ENCODE measurements at regions not wholly inside any gene's neighbourhood (a gene's known extent, or its start where the extent isn't known, plus 50 kb on each side); places are given as distances from the start of the nearest gene placed in this dataset.
"Not testable (repeated sequence)": the region's sequence is repeated elsewhere in the genome, so short reads cannot be mapped to it uniquely, and the experiment has no call there.

DNA sequence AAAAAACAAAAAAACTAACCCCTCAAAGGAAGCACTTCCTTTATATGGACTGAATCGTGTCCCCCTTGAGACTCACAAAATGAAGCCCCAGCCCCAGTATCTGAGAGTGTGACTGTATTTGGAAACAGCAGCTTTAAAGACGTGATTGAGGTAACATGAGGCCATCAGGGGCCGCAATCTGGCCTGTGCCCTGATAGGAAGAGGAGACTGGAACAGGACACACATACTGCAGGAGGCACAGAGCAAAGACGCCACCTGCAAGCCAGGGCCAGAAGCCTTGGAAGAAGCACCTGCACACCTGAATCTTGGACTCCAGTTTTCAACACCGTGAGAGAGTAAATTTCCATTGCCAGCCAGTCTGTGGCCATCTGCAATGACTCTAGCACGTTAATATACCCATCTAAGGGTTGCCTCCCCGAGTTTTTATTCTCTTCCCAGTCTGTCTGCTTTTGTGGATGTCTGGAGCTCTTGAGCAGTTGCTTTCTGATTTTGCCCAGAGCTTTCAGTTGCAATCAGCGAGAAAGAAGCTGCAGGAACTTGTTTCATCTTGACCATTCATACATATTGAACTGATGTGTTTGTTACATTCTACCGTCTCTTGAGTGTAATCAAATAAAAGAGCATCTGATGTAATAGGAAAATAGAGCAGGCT lies 775.8 kb upstream of the TPTE start:
- not testable (repeated sequence) for DNase-seq (ENCODE audit: low read depth)

DNA sequence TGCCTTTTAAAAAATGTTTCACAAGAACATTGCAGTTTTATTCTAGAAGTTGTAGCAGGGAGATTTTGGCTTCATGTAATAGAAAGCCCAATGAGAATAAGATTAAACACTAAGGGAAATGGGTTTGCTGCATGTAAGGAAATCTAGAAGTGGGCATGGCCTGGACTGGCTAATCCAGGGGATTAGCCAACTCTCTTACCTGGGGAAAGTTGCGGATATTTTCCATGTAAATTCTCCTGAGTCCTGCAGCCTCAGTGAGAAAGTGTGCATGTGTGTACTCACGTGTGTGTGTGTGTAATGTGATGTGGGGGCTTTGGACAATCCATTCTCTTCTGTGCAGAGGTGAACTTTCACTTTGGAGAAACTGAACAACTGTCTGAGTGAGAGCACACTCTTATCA lies 775.1 kb upstream of the TPTE start:
- not testable (repeated sequence) for DNase-seq (ENCODE audit: low read depth)

DNA sequence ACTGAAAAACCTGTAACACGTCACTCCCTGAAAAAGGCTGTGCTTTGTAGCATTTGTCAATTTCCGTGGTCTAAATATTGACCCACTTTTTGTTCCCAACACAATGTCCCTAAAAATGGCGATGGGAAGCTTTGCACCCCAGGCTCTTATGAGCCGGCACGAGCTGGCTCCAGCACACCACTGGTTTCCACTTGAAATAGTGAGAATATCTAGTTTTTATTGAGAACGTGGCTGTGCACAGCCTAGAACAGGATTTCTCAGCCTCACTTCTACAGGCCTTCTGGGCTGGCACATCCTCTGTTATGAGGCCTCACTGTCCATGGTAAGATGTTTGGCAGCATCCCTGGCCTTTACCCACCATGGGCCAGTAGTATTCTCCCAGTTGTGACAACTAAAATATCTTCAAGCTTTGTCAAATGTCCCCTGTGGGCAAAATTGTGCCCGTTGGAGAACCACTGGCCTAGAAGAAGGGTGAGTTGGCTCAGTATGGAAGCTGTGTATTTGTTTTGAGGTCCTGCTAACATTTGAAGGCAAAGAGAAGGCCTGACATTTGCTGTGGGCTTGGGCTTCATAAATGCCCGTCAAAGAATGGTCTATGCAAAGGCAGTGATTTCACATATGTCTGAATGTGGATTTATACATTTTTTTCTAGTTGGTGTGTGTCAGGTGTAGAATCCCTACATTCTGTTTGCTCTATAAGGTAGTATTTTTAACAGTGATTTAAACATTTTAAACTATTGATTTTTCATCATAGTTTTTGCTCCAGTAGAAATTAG lies 774.4 kb upstream of the TPTE start:
- DNase-seq (ENCODE audit: low read depth) = not testable (repeated sequence)

DNA sequence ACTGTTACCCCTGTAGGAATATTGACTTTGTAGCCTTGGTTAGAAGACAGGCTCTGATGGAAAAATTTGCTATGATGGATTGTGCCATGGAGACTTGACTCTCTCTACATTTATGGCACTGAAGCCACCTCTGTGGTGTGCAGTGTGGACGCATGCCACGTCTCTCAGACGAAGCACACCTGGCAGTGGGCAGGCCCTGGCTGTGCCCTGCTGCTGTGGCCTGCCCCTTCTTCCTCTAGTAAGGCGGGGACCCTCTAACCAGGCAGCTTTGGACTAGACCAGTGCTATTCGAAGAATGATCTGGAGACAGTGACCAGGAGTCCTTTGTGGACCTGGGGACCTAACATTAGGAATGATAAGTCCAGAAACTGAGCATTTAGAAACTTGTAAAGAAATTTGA lies 773.5 kb upstream of the TPTE start:
- not testable (repeated sequence) for DNase-seq (ENCODE audit: low read depth)

DNA sequence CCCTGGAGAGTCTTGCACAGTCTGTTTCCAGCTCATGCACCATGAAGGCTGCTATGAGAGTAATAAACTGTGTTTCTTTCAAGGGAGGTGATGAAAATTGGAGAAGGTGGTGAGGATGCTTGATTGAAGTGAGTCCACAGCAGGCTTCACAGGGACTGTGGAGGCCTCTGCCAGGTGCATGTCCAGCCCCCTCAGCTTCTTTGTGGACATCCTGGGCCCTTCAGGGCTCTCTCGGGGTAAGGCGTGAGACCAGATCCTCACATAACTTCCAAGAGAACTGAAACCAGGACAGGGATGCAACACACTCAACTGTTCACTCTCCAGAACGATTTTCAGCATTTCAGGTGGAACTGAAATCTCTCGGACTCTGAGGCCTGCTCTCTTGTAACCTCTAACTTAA lies 772.9 kb upstream of the TPTE start:
- DNase-seq (ENCODE audit: low read depth) = not testable (repeated sequence)

DNA sequence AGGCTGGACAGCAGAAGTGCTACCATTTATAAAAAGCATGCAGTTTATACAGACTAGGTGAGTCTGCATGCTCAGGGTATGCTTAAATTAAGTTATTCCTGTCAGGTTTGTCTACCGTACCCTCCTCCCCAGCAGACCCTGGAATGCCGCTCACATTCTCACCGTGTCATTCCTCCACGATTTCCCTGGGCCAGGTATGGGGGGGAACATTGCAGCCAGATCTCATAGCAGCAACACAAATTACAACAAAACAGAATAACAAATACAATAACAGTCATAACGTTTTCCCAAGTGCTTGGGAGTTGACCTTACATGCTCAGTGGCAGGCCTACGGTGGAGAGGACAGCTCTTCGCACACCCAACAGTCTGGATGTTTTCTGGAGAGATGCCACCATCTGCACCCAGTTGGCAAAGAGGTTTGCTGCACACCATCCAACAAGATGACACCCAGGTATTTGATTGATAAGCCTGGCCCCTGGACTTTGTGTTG lies 771.6 kb upstream of the TPTE start:
- not testable (repeated sequence) for DNase-seq (ENCODE audit: low read depth)

DNA sequence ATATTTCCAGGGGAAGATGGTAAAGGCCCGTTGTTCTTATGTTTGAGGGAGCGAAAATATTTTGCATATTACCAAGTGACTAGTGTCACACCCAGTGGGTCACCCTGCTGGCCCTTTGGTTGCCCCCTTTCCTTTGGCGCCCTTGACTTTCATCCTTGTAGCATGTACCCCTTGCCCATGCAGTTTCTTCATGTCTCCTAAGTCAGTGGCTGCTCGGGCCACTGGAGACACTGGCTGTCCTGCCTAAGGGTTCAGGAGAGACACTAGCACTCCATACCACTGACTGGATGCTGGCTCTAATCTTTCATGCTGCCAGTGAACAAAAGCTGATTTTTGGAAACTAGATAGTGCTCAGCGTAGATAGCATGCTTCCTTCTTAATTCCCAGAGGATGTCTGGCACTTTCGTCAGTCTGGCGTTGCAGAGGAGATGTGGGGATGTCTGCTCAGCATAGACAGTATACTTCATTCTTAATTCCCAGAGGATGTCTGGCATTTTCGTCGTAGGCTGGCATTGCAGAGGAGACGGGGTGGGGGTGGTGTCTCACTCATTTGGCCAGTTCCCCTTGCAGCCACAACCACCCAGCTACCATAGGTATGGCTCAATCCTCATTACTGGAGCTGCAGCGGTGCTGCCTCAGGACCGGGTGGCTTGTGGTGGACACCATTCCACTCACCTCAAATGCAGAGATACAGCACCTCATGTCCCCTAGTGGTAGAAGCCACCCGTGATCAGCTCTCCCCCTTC lies 770.9 kb upstream of the TPTE start:
- no peak for DNase-seq (ENCODE audit: low read depth)

DNA sequence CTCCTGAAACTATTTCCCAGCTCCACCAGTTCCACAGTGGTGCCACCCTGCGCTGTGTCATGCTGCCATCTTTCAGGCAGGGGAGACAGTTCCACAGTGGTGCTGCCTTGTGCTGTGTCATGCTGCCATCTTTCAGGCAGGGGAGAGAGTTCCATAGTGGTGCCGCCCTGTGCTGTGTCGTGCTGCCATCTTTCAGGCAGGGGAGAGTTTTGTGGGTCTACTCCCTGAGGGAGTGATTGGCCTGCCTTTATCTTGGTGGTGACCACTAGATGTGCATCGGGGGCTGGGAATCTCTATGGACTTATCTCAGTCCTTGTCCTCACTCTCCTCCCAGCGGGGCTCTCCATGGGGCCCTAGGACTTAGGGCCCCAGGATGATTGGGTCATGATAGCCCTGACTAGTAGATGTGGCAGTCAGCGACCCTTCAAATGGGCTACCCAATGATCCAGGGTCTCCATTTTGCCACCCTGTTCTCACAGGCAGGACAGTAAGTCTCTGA lies 770.2 kb upstream of the TPTE start:
- DNase-seq (ENCODE audit: low read depth) = not testable (repeated sequence)

DNA sequence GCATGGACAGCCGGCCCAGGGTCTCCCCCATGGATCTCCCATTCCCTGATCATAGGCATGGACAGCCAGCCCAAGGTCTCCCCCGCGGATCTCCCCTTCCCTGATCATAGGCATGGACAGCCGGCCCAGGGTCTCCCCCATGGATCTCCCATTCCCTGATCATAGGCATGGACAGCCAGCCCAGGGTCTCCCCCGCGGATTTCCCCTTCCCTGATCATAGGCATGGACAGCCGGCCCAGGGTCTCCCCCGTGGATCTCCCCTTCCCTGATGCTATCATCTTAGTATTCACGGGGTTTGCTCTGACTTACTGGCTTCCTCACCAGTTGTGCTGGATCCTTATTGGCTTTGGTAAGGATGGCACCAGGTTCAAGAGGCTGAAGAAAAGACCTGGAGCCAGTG lies 769.4 kb upstream of the TPTE start:
- not testable (repeated sequence) for DNase-seq (ENCODE audit: low read depth)

DNA sequence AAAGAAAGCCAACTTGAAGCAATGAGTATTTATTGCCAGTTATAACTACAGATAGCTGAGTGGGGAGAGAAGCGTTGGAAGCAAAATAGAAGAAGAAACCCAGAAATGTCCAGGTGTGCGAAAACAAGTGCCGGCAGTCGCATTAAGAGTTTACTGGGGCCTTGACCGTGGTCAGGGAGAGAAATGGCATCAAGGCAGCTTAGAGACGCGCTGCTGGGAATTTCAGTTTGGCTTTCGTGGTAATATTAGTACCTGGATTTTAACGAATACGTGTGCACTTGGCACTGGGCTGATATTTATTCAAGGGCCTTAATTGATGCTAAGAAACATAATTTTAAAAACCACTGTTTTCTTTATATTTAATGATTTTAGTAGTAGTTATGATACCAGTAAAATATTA lies 767.9 kb upstream of the TPTE start:
- DNase-seq (ENCODE audit: low read depth) = not testable (repeated sequence)

DNA sequence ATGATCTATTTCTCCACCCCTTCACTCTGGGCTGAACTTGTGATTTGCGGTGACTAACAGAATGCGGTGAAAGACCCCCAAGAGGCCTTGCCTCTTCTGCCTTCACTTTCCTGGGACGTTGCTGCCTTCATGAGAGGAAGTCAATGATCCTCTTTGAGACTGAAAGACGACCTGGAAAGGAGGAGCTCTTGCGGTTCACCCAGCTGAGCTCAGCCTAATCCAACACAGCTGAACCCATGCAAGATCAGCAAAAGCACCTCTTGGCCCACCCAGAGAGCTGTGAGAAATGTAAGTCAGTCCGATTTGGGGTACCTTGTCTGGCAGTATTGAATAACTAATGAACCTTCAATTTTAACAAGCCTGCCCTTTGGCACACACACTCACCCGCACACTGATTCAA lies 767.4 kb upstream of the TPTE start:
- DNase-seq (ENCODE audit: low read depth) = no peak

DNA sequence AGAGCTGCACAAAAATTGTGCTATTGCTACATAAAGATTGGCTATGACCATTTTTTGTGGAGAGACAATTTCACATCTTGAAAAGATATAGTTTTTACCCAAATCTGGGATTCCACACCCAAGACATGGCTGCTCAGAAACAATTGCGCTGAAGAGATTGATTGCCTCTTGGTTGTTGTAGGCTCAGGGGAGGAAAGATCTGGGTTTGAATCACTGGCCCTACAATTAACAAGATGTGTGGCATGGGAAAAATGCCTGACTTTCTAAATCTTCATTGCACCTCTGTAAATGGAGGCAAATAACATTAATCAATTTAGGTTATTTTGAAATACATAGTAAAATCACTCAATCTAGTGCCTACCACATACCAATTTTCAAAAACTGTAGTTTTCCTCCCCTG lies 766.9 kb upstream of the TPTE start:
- not testable (repeated sequence) for DNase-seq (ENCODE audit: low read depth)

DNA sequence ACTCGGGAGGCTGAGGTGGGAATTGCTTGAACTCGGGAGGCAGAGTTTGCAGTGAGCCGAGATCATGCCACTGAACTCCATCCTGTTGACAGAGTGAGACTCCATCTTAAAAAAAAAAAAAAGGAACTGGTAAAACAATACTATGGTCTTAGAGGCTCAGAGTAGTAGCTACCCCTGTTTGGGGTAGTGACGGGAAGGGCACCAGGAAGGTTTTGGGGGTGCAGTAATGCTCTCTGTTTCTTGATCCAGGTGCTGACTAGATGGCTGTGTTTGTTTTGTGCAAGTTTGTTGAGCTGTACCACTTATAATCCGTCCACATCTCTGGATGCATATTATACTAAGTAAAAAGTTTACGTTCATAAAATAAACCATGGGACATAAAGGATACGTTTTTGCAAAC lies 765.8 kb upstream of the TPTE start:
- no peak for DNase-seq (ENCODE audit: low read depth)

DNA sequence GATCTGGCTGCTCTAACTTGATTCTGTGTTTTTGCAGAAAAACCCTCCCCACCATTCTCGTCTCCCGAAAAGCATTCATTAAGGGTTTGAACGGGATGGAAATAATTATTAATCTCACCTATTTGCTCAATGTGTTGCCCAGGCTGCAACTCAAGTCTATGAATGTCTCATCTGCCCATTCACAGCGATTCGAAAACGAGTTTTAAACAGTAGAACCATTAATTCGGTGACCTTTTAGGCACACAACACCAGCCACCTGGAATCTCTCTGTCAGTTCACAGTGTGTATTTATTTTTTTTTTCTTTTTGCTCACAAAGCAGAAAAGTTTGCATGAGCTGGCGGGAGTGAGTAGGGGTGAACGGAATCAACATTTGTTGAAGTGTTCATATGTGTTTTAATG lies 764.7 kb upstream of the TPTE start:
- DNase-seq (ENCODE audit: low read depth) = no peak

DNA sequence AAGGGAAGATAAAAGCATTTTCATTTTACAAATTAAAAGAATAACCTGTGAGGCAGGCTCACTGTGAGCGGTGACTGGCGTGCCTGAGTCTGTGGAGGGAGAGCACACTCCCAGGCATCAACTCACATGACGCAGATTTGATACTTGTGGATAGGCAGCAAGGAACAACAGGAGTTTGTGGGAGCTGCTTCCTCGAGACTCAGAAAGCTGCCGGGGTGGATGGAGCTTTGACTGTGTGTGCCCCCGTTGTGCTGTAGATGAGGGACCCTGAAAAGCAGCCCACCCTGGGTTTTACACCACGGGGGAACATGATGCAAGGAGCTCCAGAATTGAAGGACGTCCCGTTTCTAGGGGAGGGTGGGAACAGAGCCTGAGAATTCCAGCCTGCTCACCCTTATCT lies 764.3 kb upstream of the TPTE start:
- DNase-seq (ENCODE audit: low read depth) = not testable (repeated sequence)

DNA sequence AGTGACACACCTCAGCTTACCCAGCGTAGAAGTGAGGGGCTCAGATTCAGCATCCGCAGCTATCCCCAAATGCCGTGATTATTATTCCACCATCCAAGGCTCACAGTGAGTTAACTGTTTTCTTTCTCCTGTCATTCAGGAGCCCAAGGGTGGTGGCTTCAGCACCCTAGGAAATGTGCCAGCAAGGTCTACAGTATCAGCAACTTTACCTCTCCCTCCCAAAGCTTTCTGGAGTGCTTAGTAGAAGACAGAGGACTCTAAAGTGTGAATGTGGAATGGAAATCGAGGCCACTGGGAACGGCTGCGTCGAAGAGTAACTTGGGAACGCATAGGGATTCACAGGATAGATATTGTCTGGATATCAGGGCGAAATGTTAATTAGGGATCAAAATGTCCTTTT lies 763.8 kb upstream of the TPTE start:
- DNase-seq (ENCODE audit: low read depth) = not testable (repeated sequence)

DNA sequence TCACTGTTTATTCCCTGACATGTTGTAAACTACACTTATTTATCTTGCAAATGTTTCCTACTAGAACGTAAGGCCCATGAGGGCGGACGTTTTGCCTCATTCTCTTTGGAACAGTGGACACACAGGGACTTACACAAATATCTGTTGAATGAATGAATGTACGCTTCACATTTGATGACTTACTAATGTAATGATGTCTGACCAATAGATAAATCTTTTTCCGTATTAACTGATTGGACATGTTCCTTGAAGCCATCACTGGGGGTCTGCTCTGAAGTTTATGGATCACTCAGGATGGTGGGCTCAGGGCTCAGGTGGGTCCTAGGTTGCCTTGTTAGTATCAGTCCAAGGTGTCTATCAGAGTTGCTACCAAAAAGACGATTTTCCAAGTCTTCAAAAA lies 763.2 kb upstream of the TPTE start:
- DNase-seq (ENCODE audit: low read depth) = no peak

DNA sequence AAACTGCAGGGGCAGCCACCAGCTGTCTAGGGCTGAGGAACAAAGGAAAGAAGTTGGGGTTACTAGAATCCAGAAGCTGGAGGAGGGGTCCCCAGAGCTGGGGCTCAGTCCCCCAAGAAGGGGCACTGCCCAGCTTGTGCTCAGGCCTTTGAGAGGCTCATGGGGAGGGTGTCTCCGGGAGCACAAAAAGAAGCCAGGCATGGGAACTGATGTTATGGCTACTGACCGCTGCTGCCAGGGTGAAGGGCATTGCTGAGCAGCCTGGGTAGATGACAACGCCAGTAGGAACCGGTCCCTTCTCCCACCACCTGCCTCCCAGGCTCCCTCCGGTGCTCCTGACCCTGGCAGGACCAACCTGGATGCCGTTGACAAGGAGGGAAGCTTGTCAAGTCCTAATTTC lies 762.5 kb upstream of the TPTE start:
- DNase-seq (ENCODE audit: low read depth) = no peak

DNA sequence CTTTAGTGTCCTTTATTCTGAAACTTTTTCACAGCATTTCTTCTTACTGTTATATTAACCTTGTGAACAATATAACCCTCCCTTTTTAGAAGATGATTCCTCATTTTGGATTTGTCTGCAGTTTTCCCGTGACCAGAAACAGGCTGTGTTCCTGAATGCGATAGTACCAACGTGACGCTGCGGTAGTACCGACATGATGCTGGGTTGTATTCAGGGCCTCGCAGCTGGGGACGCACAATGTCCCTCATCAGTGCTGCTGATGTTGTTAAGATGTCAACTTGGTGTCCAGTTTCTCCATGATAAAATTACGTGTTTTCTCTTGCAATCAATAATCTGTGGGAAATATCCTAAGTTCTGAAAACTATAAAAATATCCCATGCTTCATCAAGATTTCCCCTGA lies 761.4 kb upstream of the TPTE start:
- no peak for DNase-seq (ENCODE audit: low read depth)

DNA sequence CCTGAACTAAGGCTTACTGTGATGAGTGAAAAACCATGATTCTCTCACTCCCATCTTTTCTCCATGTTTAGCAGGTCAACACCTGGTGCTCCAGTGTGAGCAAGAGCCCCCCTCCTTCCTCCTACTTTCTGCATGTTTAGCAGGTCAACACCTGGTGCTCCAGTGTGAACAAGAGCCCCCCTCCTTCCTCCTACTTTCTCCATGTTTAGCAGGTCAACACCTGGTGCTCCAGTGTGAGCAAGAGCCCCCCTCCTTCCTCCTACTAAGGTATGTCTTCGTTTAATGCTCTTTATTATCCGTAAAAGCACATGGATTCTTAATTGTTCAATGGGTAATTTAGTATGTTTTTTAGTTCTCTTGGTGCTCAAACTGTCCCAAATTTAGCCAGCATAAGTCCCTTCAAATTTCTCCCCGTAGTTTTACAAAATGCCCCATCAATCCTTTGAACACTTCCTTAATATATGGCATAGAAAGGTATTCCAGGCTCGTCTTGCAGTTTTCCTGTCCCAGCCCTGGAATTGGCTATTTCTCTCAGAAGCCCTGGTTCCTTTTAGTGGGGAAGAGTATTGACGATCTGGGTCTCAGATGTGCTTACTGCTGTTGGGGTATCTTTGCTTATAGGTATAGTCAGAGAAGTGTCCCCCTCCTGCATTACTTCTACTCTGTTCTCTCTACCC lies 760.8 kb upstream of the TPTE start:
- DNase-seq (ENCODE audit: low read depth) = no peak

DNA sequence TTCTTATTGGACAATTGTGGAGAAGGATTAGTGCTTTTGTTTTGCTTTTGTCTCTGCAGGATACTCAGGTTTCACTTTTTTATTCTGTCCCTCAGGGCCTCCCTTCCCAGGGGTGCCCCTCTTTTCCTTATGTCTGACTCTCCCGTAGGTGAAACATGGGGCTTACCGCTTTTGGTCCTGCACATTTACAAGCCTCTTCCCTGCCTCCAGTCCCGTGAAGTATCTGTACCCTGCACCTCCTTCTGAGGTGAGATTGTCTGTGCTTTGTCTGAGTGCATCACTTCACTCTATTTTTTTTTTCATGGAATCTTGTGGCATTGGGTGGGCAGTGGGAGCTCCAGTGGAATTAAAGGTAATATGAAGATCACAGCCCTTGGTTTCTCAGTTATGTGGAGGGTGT lies 758.1 kb upstream of the TPTE start:
- no peak for DNase-seq (ENCODE audit: low read depth)

DNA sequence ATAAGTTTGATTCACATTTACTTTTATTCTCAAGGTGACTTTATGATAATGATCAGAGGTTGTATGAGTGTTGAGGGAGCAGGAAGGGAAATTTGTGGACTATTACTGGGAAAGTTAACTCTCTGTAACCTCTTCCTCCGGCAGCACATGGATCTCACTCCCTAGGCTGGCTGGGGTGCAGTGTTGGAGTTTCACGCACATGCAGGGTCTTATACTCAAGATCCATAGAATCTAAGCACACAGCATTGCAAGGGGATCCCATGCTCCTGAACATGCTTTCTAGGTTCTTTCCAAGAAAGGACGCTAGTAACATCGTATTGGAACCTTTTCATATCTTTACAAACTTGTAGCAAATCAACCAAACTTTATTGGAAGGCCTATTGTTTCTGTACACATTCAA lies 757.6 kb upstream of the TPTE start:
- no peak for DNase-seq (ENCODE audit: low read depth)

All from activated T-cell treated with anti-CD3 and anti-CD28 coated beads for 24 hours (primary cell).